ENCODE measurements at regions not wholly inside any gene's neighbourhood (a gene's known extent, or its start where the extent isn't known, plus 50 kb on each side); places are given as distances from the start of the nearest gene placed in this dataset.
"Not testable (repeated sequence)": the region's sequence is repeated elsewhere in the genome, so short reads cannot be mapped to it uniquely, and the experiment has no call there.

GRCh38 chr6:67009818-67010217 is 1302.8 kb upstream of the EYS start:
- ATAC-seq (ENCODE audit: low FRiP score): no peak
- Histone ChIP-seq H3K36me3 (ENCODE audit: control insufficient read depth in 1 of 2, insufficient read depth in 2 of 2, low read length in 1 of 2) (no peaks in the 10 kb centered on the region), H3K27me3 (ENCODE audit: control insufficient read depth in 1 of 2, insufficient read depth in 2 of 2, low read length in 1 of 2) (no peaks in the 10 kb centered on the region), H3K9me3 (ENCODE audit: control insufficient read depth, low read length) (no peaks in the 10 kb centered on the region), H3K4me3 (ENCODE audit: low read length in 2 of 2) (no peak overlapping the region), H3K4me1 (ENCODE audit: control insufficient read depth in 1 of 2, insufficient read depth in 2 of 2, low read length in 2 of 2) (no peaks in the 10 kb centered on the region), H3K27ac (ENCODE audit: low read depth in 1 of 2, low read length in 2 of 2) (no peak overlapping the region)
- 62 to 65% methylated on average over 8 of the region's 8 CpGs for WGBS, 2 donors
- intact Hi-C loops (cut with DNase I): no loop called here
- no peak for DNase-seq

- Histone ChIP-seq H3K4me1 (ENCODE audit: control insufficient read depth in 1 of 2, insufficient read depth in 2 of 2, low read length in 2 of 2) (no peaks in the 10 kb centered on the region), H3K4me3 (ENCODE audit: low read length in 2 of 2) (no peak overlapping the region), H3K27me3 (ENCODE audit: control insufficient read depth in 1 of 2, insufficient read depth in 2 of 2, low read length in 1 of 2) (no peaks in the 10 kb centered on the region), H3K36me3 (ENCODE audit: control insufficient read depth in 1 of 2, insufficient read depth in 2 of 2, low read length in 1 of 2) (no peaks in the 10 kb centered on the region), H3K27ac (ENCODE audit: low read depth in 1 of 2, low read length in 2 of 2) (no peak overlapping the region), H3K9me3 (ENCODE audit: control insufficient read depth, low read length) (no peaks in the 10 kb centered on the region)
- intact Hi-C loops (cut with DNase I): no loop called here
- ATAC-seq (ENCODE audit: low FRiP score) (no peak), DNase-seq (no peak)
- 85 to 90% methylated on average over 3 of the region's 3 CpGs for WGBS, 2 donors
These were observed 1296.8 kb upstream of the EYS start for GRCh38 chr6:67003844-67004243.

DNA sequence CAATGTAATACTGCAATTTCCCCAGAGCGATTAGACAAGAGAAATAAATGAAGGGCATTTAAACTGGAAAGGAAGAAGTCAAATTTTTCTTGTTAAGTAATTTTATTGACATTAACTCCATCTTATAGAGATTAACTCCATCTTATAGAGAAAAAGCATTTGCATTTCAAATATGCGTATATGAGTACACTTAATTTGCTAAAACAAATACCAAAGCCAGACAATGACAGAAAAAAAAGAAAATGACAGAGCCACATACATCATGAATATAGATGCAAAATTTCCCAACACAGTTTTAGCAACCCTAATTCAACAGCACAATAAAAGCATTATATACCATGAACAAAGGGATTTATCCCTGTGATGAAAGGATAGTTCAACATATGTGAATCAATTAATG is 1293.1 kb upstream of the EYS start:
- ATAC-seq (ENCODE audit: low FRiP score) (no peak), DNase-seq (no peak)
- Histone ChIP-seq H3K27ac (ENCODE audit: low read depth in 1 of 2, low read length in 2 of 2) (no peak overlapping the region), H3K4me3 (ENCODE audit: low read length in 2 of 2) (no peak overlapping the region), H3K4me1 (ENCODE audit: control insufficient read depth in 1 of 2, insufficient read depth in 2 of 2, low read length in 2 of 2) (no peaks in the 10 kb centered on the region), H3K9me3 (ENCODE audit: control insufficient read depth, low read length) (no peaks in the 10 kb centered on the region), H3K36me3 (ENCODE audit: control insufficient read depth in 1 of 2, insufficient read depth in 2 of 2, low read length in 1 of 2) (no peaks in the 10 kb centered on the region), H3K27me3 (ENCODE audit: control insufficient read depth in 1 of 2, insufficient read depth in 2 of 2, low read length in 1 of 2) (no peaks in the 10 kb centered on the region)
- WGBS, 2 donors: 98% methylated on average over 2 of the region's 2 CpGs
- intact Hi-C loops (cut with DNase I): no loop called here

GRCh38 chr6:66997579-66997978 is 1290.6 kb upstream of the EYS start:
- not testable (repeated sequence) for DNase-seq; ATAC-seq (ENCODE audit: low FRiP score)
- 87 to 89% methylated on average over 1 of the region's 1 CpG for WGBS, 2 donors

GRCh38 chr6:66995669-66996068 is 1288.6 kb upstream of the EYS start:
- Histone ChIP-seq H3K4me3 (ENCODE audit: low read length in 2 of 2) (no peak overlapping the region), H3K27ac (ENCODE audit: low read depth in 1 of 2, low read length in 2 of 2) (no peak overlapping the region), H3K9me3 (ENCODE audit: control insufficient read depth, low read length) (peaks cover 2% of the 10 kb centered on the region), H3K4me1 (ENCODE audit: control insufficient read depth in 1 of 2, insufficient read depth in 2 of 2, low read length in 2 of 2) (no peaks in the 10 kb centered on the region), H3K36me3 (ENCODE audit: control insufficient read depth in 1 of 2, insufficient read depth in 2 of 2, low read length in 1 of 2) (no peaks in the 10 kb centered on the region), H3K27me3 (ENCODE audit: control insufficient read depth in 1 of 2, insufficient read depth in 2 of 2, low read length in 1 of 2) (no peaks in the 10 kb centered on the region)
- ATAC-seq (ENCODE audit: low FRiP score) (no peak), DNase-seq (no peak)
- WGBS, 2 donors: 45 to 77% methylated on average over 1 of the region's 1 CpG
- intact Hi-C loops (cut with DNase I): no loop called here

More at GRCh38 chr6:66997579-66997978, 1290.6 kb upstream of the EYS start:
- intact Hi-C loops (cut with DNase I); H3K9me3 ChIP-seq (ENCODE audit: control insufficient read depth, low read length); H3K27me3 ChIP-seq (ENCODE audit: control insufficient read depth in 1 of 2, insufficient read depth in 2 of 2, low read length in 1 of 2); H3K4me1 ChIP-seq (ENCODE audit: control insufficient read depth in 1 of 2, insufficient read depth in 2 of 2, low read length in 2 of 2); H3K27ac ChIP-seq (ENCODE audit: low read depth in 1 of 2, low read length in 2 of 2); H3K36me3 ChIP-seq (ENCODE audit: control insufficient read depth in 1 of 2, insufficient read depth in 2 of 2, low read length in 1 of 2); H3K4me3 ChIP-seq (ENCODE audit: low read length in 2 of 2): not testable (repeated sequence)

DNA sequence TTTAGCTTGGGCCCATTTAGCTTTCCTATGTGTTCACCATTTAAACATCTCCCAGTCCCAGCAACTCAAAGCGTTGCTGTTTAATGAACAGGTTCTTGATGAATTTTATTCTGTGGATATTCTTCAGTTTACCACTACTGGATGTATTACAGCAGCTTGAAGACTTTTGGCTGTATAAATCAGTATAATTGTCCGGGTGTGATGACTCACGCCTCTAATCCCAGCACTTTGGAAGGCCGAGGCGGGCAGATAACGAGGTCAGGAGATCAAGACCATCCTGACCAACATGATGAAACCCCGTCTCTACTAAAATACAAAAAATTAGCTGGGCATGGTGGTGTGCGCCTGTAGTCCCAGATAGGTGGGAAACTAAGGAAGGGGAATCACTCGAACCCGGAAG is 1286.7 kb upstream of the EYS start:
- H3K4me3 ChIP-seq (ENCODE audit: low read length in 2 of 2); H3K27ac ChIP-seq (ENCODE audit: low read depth in 1 of 2, low read length in 2 of 2); H3K27me3 ChIP-seq (ENCODE audit: control insufficient read depth in 1 of 2, insufficient read depth in 2 of 2, low read length in 1 of 2); H3K36me3 ChIP-seq (ENCODE audit: control insufficient read depth in 1 of 2, insufficient read depth in 2 of 2, low read length in 1 of 2); H3K4me1 ChIP-seq (ENCODE audit: control insufficient read depth in 1 of 2, insufficient read depth in 2 of 2, low read length in 2 of 2); ATAC-seq (ENCODE audit: low FRiP score); DNase-seq; intact Hi-C loops (cut with DNase I); H3K9me3 ChIP-seq (ENCODE audit: control insufficient read depth, low read length): not testable (repeated sequence)
- WGBS, 2 donors: 87 to 90% methylated on average over 10 of the region's 10 CpGs

- ATAC-seq (ENCODE audit: low FRiP score) (no peak), DNase-seq (no peak)
- no peak overlapping the region for H3K27ac ChIP-seq (ENCODE audit: low read depth in 1 of 2, low read length in 2 of 2)
- H3K4me1 ChIP-seq (ENCODE audit: control insufficient read depth in 1 of 2, insufficient read depth in 2 of 2, low read length in 2 of 2): no peaks in the 10 kb centered on the region
- no peaks in the 10 kb centered on the region for H3K27me3 ChIP-seq (ENCODE audit: control insufficient read depth in 1 of 2, insufficient read depth in 2 of 2, low read length in 1 of 2)
- 86 to 89% methylated on average over 3 of the region's 3 CpGs for WGBS, 2 donors
- no peaks in the 10 kb centered on the region for H3K36me3 ChIP-seq (ENCODE audit: control insufficient read depth in 1 of 2, insufficient read depth in 2 of 2, low read length in 1 of 2)
- no peak overlapping the region for H3K4me3 ChIP-seq (ENCODE audit: low read length in 2 of 2)
- intact Hi-C loops (cut with DNase I): no loop called here
- peaks cover 3% of the 10 kb centered on the region for H3K9me3 ChIP-seq (ENCODE audit: control insufficient read depth, low read length)
These were observed 1286.2 kb upstream of the EYS start for GRCh38 chr6:66993272-66993671.

DNA sequence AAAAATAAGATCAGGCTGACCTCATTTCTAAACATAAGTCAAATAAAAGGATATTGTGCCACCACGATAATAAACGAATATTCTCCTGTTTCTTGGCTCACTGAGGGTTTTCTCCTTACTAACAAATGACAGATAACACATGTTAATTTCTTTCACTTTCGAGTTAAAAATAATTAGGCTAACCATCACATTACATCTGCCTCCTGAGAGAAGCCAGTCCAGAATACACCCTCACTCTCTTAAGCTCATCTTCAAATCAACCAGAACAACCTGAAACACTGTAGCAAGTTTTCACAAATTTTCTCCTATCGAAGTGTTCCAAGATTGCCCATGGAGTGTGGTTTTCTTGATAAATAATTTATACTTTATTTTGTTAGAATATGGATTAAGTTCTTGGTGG is 1285.6 kb upstream of the EYS start:
- 55 to 56% methylated on average over 4 of the region's 4 CpGs for WGBS, 2 donors

DNA sequence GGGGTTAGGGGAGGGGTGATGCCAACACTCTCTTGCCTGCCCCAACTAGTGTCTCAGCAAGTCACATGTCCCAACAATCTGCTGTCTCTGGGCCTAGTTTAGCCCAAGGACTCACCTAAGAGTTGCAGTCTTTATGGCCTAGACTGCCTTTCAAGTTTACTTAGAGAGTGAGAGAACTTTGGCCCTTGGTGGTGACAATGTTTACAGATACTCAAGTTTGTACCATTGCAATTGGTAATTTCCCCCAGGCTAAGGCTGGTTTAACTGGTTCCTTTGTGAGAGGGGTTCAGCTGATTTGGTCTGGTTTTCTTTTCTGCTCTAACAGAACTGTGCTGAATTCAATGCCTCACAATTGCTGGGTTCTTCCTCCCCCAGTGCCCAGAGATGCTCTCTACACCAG is 1279.9 kb upstream of the EYS start:
- H3K9me3 ChIP-seq (ENCODE audit: control insufficient read depth, low read length): peaks cover 4% of the 10 kb centered on the region
- intact Hi-C loops (cut with DNase I): no loop called here
- H3K27ac ChIP-seq (ENCODE audit: low read depth in 1 of 2, low read length in 2 of 2): no peak overlapping the region
- no peak for DNase-seq
- H3K4me3 ChIP-seq (ENCODE audit: low read length in 2 of 2): no peak overlapping the region
- no peaks in the 10 kb centered on the region for H3K36me3 ChIP-seq (ENCODE audit: control insufficient read depth in 1 of 2, insufficient read depth in 2 of 2, low read length in 1 of 2)
- H3K27me3 ChIP-seq (ENCODE audit: control insufficient read depth in 1 of 2, insufficient read depth in 2 of 2, low read length in 1 of 2): no peaks in the 10 kb centered on the region
- no peak for ATAC-seq (ENCODE audit: low FRiP score)
- no peaks in the 10 kb centered on the region for H3K4me1 ChIP-seq (ENCODE audit: control insufficient read depth in 1 of 2, insufficient read depth in 2 of 2, low read length in 2 of 2)

More for the DNA sequence above, 1285.6 kb upstream of the EYS start:
- peaks cover 3% of the 10 kb centered on the region for H3K9me3 ChIP-seq (ENCODE audit: control insufficient read depth, low read length)
- H3K4me3 ChIP-seq (ENCODE audit: low read length in 2 of 2): no peak overlapping the region
- ATAC-seq (ENCODE audit: low FRiP score) (no peak), DNase-seq (no peak)
- H3K27me3 ChIP-seq (ENCODE audit: control insufficient read depth in 1 of 2, insufficient read depth in 2 of 2, low read length in 1 of 2): no peaks in the 10 kb centered on the region
- intact Hi-C loops (cut with DNase I): no loop called here
- no peaks in the 10 kb centered on the region for H3K36me3 ChIP-seq (ENCODE audit: control insufficient read depth in 1 of 2, insufficient read depth in 2 of 2, low read length in 1 of 2)
- no peaks in the 10 kb centered on the region for H3K4me1 ChIP-seq (ENCODE audit: control insufficient read depth in 1 of 2, insufficient read depth in 2 of 2, low read length in 2 of 2)
- no peak overlapping the region for H3K27ac ChIP-seq (ENCODE audit: low read depth in 1 of 2, low read length in 2 of 2)

Measured in aorta (tissue), 5 donors.